HEK293T (cell line): ENCODE measurements at regions not wholly inside any gene's neighbourhood (a gene's known extent, or its start where the extent isn't known, plus 50 kb on each side); places are given as distances from the start of the nearest gene placed in this dataset.

Experiments used
- ARNT ChIP-seq: fragments of 450-650 bp; IDR thresholded peaks from 2 replicates; pipeline ENCODE4 v1.6.1; 2017; ENCODE audit warnings: mild to moderate bottlenecking
- BHLHE40 ChIP-seq: fragments of 450-650 bp; IDR thresholded peaks from 2 replicates; pipeline ENCODE4 v1.6.1; 2016; ENCODE audit warnings: mild to moderate bottlenecking, moderate library complexity, borderline replicate concordance
- CTBP1 ChIP-seq: fragments of 450-650 bp; IDR thresholded peaks from 2 replicates; pipeline ENCODE4 v1.6.1; 2016; ENCODE audit warnings: borderline replicate concordance
- ELF4 ChIP-seq: fragments of 450-650 bp; IDR thresholded peaks from 2 replicates; pipeline ENCODE4 v1.6.1; 2017; ENCODE audit warnings: antibody characterized with exemption
- HDGF ChIP-seq: fragments of 450-650 bp; IDR thresholded peaks from 2 replicates; pipeline ENCODE4 v1.6.1; 2017; ENCODE audit warnings: antibody characterized with exemption, borderline replicate concordance
- L3MBTL2 ChIP-seq: fragments of 450-650 bp; conservative IDR thresholded peaks from 2 replicates; pipeline ENCODE4 v1.6.1; 2016; ENCODE audit warnings: mild to moderate bottlenecking
- NFRKB ChIP-seq: fragments of 450-650 bp; IDR thresholded peaks from 2 replicates; pipeline ENCODE4 v1.6.1; 2016; ENCODE audit warnings: mild to moderate bottlenecking, moderate library complexity
- SP1 ChIP-seq: fragments of 450-650 bp; IDR thresholded peaks from 2 replicates; pipeline ENCODE4 v1.6.1; 2017
- SUZ12 ChIP-seq: fragments of 450-650 bp; IDR thresholded peaks from 2 replicates; pipeline ENCODE4 v1.6.1; 2016; ENCODE audit warnings: mild to moderate bottlenecking
- TARDBP ChIP-seq: fragments of 450-650 bp; IDR thresholded peaks from 2 replicates; pipeline ENCODE4 v1.6.1; 2016
- TF ChIP-seq, protein P1 (sequence below): fragments of 450-650 bp; IDR thresholded peaks from 2 replicates; pipeline ENCODE4 v1.6.1; 2016

DNA sequence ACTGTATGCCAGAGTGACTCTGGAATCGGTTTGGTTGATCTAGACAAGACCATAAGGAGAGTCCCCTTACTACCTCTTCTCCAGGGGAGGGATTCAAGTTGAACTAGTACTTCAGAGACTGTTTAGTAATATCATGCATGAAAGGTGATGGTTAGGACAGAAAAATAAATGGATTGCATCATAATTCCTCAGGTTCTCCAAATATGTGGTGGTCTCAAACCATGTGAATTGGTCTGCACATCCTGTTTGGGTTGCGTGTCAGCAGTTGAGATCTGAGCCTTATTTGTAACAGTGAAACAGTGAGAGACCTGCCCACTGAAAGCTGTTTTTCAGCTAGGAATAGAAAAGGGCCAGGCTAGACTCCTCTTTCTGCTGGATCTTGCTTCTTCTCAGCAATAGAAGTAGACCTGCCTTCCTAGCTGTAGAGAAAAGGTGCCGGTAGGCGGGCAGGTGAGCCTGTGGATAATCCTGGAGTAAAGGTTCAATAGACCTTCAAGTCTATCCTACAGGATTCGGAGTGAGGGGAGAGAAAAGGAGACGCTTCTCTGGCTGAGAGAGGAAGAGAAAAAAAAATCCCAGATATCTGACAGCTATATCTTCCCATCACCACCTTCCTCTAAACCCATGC, 258.5 kb upstream of the E2F7 start:
- TF ChIP-seq TARDBP (no peak), NFRKB (no peak), SUZ12 (no peak), SP1 (no peak), L3MBTL2 (no peak), BHLHE40 (no peak), ELF4 (no peak), HDGF (no peak), CTBP1 (no peak), ARNT (no peak)
- TF ChIP-seq, protein P1, sequence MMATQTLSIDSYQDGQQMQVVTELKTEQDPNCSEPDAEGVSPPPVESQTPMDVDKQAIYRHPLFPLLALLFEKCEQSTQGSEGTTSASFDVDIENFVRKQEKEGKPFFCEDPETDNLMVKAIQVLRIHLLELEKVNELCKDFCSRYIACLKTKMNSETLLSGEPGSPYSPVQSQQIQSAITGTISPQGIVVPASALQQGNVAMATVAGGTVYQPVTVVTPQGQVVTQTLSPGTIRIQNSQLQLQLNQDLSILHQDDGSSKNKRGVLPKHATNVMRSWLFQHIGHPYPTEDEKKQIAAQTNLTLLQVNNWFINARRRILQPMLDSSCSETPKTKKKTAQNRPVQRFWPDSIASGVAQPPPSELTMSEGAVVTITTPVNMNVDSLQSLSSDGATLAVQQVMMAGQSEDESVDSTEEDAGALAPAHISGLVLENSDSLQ = no peak
